ENCODE measurements at regions not wholly inside any gene's neighbourhood (a gene's known extent, or its start where the extent isn't known, plus 50 kb on each side); places are given as distances from the start of the nearest gene placed in this dataset.
"Not testable (repeated sequence)": the region's sequence is repeated elsewhere in the genome, so short reads cannot be mapped to it uniquely, and the experiment has no call there.

DNA sequence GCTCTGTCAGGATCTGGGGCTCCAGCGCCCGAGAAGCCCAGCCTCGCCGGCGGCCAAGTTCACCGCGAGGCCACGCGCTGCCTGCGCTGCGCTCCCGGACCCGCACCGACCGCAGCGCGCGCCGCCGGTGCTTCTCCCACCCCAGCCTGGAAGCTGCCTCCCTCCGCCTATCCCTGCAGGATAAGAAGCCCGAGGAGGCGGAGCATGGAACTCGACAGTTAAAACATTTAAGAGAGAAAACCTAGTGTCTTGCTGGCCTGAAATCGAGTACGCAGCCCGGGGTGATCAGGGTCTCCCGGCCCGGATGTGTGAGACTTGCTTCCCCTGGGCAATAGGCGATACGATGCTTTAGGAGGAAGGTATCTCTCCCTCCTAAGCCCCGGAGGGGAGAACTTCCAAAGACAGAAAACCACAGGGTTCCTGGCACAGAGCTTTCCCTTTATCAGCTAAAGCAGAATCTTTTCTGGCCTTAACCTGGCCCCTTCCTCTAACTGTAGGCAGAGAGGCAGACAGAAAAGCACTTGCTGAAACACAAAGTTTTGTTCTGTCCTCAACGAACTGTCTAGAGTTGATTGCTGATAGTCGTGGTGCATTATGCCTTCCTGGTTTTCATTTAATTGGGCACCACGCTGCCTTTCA is 163.5 kb upstream of the PLGLB2 start:
- peak; percentile 50 for DNase-seq

DNA sequence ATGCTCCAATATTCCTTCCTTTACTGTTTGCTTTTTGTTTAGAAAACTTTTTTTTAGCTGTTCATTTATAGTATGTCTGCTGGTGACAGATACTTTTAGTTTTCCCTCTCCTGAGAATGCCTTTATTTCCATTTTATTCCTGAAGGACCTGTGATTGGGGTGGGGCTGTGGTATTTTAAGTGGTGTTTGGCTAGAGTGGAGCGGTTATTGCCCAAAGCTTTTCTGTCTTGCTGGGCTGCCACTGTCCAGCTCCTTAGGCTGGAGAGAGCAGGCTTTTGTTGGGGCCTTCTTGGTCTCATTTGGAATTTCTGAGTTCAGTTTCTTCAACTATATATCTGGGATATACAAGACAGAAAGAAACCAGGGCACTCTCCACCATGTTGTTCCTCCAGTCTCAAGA is 160.0 kb upstream of the PLGLB2 start:
- not testable (repeated sequence) for DNase-seq

GRCh38 chr2:87592974-87593373 is 154.9 kb upstream of the PLGLB2 start:
- not testable (repeated sequence) for DNase-seq

DNA sequence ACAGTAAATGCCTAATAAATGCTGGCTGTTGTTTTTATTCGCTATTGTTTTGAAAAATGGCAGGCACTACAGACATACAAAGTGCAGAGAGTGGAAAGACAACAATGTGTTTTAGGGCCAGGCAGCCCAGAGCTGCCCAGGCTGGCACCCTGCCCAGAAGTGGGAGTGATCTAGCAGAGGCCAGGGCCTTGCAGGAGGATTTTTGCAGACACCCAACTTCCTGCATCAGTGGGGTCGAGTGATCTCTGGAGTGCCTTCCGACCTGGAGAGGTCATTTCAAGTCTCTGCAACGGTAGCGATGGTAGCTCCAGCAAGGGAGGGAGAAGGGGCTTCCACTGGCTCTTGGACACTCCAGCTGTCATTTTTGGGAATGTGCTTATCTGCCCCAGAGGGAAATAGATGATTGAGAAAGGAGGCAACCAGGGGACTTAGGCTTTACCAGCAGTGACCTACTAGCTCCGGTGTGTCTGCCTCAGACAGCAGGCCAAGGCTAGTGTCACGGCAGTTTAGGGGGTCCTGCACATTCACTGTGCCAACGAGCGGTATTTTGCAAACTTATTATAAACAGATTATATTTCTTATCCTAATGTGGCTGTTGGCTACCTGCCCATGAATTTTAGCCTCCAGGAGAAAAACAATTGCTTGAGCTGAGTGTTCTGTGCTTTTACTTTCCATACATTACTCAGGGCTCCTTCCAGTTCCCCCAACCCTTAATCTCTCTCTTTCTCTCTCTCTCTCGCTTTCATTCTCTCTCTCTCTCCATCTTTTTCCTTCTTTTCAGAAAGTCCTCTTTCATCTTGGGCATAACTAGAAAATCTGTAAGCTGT is 153.9 kb upstream of the PLGLB2 start:
- peak; percentile 50 for DNase-seq

- not testable (repeated sequence) for DNase-seq
Measured at GRCh38 chr2:87594611-87594992, 153.3 kb upstream of the PLGLB2 start.

DNA sequence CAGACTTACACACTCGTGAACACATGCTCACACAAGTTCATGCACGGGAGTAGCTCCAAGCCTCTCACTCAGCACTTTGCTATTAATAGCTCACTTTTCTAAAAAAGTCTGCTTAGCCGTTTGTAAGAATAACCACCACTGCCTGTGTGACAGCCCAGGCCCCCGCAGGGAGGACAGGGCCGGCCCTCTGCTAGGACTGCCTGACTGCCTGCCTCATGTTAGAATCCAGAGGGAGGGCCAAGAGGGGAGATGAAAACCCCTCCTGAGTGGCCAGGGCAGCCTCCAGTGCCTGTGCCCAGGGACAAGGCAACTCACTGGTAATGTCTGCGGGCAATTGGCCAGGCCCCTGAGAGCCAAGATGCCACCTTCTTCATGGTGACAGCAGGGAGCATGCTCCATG is 152.9 kb upstream of the PLGLB2 start:
- DNase-seq, result peak; percentile 50

- DNase-seq, result not testable (repeated sequence)
Measured at GRCh38 chr2:87600961-87601360, 146.9 kb upstream of the PLGLB2 start.

GRCh38 chr2:87602118-87602517 is 145.8 kb upstream of the PLGLB2 start:
- DNase-seq, result not testable (repeated sequence)

DNA sequence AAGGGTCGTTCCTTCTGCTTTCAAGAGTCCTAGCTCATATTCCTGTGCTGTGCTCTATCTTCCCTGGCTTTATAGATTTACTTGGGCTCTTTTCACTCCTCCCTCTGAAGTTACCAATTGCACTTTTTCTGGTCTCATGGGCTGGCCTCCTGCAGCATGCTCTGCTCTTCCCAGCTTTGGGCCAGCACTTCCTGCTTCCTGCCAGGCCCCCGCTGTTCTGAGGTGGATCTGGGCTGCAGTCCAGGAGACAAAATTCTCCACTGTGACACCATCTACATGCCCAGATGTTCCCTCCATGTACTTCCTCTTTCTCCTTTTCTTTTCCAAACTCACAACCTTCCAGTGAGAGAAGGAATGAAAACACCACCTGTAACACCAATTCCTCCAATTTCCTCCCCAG is 145.2 kb upstream of the PLGLB2 start:
- not testable (repeated sequence) for DNase-seq

GRCh38 chr2:87603418-87604278 is 144.2 kb upstream of the PLGLB2 start:
- peak; percentile 41 for DNase-seq

DNA sequence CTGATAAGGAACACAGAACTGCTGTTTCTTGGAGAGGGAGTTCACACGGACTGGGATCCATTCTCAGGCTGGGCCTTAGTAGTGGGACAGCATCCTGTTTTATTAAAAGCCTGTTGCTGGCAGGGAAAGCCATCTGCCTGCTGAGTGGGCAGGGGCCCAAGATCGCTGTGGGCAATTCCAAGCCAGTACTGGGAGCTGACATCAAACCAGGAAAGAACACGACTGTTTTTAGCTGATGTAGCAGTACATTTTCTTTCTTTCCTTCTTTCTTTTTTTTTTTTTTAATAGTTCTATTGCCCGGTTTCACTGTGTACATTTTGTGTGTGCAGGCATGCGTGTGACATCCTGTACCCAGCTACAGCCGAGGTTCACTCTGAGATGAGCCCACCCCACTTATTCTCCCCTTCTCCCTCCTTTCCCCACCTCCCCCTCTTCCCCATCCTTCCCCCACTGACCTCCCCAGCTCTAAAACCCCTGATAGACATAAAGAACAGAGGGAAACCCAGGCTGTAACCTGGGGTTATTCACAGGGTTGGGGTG is 143.5 kb upstream of the PLGLB2 start:
- peak; percentile 44 for DNase-seq

- not testable (repeated sequence) for DNase-seq
Measured at GRCh38 chr2:87604980-87605379, 142.9 kb upstream of the PLGLB2 start.

- not testable (repeated sequence) for DNase-seq
Measured at GRCh38 chr2:87608377-87609166, 139.3 kb upstream of the PLGLB2 start.

DNA sequence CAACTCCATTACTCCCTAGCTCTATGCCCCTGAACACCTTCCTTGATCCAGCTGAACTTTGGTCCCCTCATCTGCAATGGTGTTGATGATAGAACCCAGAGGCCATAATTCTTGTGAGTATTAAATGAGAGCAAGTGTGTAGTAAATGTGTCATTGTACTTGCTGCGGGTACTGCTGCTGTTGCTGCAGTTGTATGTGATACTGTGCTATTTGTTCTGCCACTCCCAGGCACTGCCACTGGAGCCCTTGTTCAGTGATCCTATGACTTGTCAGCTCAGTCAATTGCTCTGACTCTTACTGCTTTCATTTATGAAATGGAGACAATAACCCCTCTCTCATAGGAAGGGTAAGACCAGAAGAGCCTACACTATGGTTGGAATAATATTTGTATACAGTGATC is 136.9 kb upstream of the PLGLB2 start:
- DNase-seq, result not testable (repeated sequence)

DNA sequence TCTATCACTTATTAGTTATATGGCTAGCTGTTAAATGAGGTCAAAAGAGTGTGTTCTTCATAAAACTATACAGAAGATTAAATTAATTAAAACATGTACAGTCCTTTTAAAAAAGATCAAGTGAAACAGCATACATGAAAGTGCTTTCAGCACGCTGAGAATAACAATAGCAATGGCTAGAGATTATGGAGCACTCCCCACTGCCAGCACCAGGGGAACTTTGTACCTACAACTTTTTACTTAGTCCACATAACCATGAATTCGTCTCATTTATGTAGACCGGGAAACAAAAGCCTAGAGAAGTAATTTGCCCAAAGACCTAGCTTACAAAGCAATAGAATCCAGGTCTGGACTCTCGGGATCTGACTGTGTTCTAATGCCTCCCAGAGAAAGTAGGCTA is 136.5 kb upstream of the PLGLB2 start:
- DNase-seq, result not testable (repeated sequence)

DNA sequence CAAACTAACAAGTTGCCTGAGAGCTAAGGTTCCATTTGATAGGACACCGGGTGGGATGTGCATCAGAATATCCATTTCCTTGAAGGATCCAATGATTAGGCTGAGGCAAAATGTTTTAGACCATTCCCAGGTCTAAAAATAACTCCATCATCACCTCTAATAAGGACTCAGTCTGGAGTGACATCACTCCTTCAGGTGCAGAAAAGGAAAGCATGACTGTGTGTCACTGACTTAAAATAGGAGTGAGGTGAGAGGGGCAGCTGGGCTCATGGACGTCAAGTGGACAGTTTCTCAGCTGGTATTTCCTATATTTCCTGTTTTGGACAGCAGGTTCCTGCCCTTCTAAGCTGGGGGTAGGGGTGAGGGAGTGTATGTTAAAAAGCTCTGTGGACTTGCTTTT is 135.9 kb upstream of the PLGLB2 start:
- not testable (repeated sequence) for DNase-seq

DNA sequence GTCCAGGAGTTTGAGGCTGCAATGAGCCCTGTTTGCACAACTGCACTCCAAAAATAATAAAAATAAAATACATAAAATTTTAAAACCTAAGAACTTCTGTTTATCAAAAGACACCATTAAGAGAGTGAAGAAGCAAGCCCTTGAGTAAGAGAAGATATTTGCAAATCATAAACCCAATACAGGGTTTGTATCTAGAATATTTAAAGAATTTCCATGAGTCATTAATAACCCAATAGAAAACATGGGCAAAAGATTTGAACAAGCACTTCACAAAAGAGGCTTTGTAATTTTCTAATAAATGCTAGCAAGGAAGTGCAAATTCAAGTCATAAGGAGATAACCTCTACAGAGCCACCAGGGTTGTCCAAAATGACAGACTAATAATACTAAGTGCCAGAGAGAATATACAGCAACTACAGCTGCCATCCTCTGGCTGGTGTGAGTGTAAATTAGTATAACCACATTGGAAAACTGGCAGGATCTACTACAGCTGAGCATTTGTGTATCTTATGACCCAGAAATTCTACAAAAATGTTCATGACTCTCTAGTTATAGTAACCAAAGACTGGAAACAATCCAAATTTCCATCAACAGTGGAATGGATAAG is 133.0 kb upstream of the PLGLB2 start:
- DNase-seq, result not testable (repeated sequence)

DNA sequence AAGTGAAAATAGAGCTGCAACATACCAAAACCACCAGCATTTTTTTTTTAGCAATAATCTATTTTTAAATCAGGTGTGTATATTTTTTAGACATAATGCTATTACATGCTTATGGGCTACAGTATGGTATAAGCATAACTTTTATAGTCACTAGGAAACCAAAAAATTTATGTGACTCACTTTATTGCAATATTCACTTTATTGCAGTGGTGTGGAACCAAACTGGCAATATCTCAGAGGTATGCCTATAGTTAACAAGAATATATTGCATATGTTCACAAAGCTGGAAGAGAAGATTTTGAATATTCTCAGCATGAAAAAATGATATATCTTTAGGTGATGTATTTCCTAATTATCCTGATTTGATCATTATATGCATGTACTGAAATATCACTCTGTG is 128.8 kb upstream of the PLGLB2 start:
- DNase-seq, result not testable (repeated sequence)

DNA sequence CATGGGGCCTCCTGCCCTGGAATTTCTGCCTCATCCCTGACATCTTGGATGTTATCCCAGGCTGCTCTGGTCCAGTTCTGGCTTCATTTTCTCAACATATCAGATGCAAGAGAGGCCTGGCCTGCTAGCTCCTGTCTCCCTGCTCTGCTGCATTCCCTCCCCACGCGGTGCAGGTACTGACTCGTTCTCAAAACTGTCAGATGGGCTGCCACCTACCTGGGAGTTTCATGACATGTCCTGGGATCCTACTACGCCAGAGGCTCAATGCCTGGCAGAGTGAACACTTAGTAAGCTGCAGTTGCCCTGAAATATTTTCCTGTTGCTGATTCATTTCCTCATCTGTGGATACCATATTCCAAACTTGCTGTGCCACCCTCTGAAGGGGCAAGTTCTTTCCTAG is 126.7 kb upstream of the PLGLB2 start:
- not testable (repeated sequence) for DNase-seq

GRCh38 chr2:87622720-87623119 is 125.2 kb upstream of the PLGLB2 start:
- DNase-seq, result not testable (repeated sequence)

Data from right forelimb (tissue), 1 donor.